ENCODE measurements at regions not wholly inside any gene's neighbourhood (a gene's known extent, or its start where the extent isn't known, plus 50 kb on each side); places are given as distances from the start of the nearest gene placed in this dataset.
A peak's percentile ranks its signal among the peaks of the same experiment; 100 is the strongest.

DNA sequence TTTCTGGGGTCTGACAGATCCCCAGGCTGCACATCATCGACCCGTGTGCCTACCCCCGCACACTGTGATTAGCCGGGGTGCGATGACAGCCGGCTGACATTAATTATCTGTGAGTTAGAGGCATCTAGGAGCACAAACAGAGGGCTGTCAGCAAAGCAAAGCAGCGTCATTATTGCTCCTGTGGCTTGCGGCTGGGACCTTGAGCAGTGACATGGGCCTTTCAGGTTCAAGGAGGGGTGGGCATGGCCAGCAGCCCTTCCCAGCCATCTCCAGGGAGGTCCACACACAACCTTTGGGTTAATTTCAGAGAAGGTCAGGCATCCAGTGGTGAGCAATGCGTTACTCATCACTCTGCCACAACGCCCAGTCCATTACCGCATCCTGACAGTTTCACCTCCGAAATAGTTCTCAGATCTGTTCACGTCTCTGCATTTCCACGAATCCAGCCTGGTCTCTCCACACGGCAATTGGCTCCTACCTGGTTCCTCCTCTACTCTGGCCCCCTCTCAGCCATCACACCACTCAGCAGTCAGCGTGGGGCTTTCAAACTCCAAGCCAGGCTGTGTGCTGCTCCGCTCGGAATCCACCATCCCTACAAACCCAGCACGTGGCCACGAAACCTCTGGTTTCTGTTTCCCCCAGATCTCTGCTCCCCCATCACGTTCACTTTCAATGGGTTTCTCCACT, 249.7 kb upstream of the C16orf82 start:
- DNase-seq (ENCODE audit: low read depth, low spot score): peak; percentile 20
- Histone ChIP-seq H3K27me3 (ENCODE audit: control insufficient read depth, insufficient read depth, low read length) (peaks cover 4% of the 10 kb centered on the region), H3K9me3 (ENCODE audit: control insufficient read depth, insufficient read depth, low read length) (no peaks in the 10 kb centered on the region), H3K27ac (ENCODE audit: low read depth, low read length) (peak overlapping the region; percentile 21), H3K4me3 (ENCODE audit: low read depth, low read length) (no peak overlapping the region)
- TF ChIP-seq, protein P1, sequence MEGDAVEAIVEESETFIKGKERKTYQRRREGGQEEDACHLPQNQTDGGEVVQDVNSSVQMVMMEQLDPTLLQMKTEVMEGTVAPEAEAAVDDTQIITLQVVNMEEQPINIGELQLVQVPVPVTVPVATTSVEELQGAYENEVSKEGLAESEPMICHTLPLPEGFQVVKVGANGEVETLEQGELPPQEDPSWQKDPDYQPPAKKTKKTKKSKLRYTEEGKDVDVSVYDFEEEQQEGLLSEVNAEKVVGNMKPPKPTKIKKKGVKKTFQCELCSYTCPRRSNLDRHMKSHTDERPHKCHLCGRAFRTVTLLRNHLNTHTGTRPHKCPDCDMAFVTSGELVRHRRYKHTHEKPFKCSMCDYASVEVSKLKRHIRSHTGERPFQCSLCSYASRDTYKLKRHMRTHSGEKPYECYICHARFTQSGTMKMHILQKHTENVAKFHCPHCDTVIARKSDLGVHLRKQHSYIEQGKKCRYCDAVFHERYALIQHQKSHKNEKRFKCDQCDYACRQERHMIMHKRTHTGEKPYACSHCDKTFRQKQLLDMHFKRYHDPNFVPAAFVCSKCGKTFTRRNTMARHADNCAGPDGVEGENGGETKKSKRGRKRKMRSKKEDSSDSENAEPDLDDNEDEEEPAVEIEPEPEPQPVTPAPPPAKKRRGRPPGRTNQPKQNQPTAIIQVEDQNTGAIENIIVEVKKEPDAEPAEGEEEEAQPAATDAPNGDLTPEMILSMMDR (IDR thresholded peaks at IDR 0.05; ENCODE audit: low read depth, low read length): no peak
- ChIA-PET CTCF (interaction anchor here (1.3 kb wide), 1 partner anchor 293 kb away, joined by 3 read pairs; no protein-coding TSS in a partner anchor), POLR2A (no interaction called here)

DNA sequence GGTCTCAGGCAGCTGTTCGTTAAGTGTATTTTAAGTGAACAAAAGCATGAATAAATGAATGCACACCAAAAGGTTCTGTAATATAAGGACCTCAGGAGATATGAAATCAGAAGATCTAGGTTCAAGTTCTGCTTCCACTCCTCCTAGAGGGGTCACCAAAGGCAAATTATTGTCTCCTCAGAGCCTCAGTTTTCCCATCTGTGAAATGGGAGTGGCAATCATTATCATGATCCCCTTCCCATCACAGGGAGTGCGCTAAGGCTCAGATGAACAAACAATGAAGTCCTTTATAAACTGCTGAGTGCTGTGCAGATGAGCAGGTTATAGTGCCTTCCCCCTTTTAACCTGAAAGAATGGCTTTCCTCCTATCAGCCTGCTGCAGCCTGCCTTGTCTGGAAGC, 248.3 kb upstream of the C16orf82 start:
- POLR2A ChIA-PET: no interaction called here
- CTCF ChIA-PET: interaction anchor here (0.6 to 1.3 kb wide), 2 partner anchors 291 to 292 kb away, joined by 3 read pairs; no protein-coding TSS in a partner anchor
- Histone ChIP-seq H3K4me3 (ENCODE audit: low read depth, low read length) (no peak overlapping the region), H3K9me3 (ENCODE audit: control insufficient read depth, insufficient read depth, low read length) (no peaks in the 10 kb centered on the region), H3K27ac (ENCODE audit: low read depth, low read length) (no peak overlapping the region), H3K27me3 (ENCODE audit: control insufficient read depth, insufficient read depth, low read length) (peaks cover 6% of the 10 kb centered on the region)
- TF ChIP-seq, protein P1 (IDR thresholded peaks at IDR 0.05; ENCODE audit: low read depth, low read length): no peak
- no peak for DNase-seq (ENCODE audit: low read depth, low spot score)

DNA sequence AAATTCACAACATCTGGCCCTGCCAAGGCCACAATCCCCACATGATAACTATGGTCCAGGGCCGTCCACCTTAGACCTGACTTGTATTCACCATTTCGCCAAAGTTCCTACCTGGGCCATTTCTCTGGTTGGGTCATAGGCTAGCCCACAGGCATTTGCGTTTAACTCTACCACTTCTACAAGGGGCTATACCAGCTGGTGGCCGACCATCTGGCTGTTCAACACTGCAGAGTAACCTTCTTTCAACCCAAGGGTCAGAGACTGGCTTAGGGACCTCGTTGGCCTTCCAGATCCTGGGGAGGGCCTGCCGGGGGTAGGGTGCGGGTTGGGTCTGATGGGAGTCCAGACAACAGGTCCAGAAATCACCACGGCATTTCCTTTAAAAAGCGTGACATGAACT, 242.3 kb upstream of the C16orf82 start:
- TF ChIP-seq, protein P1 (IDR thresholded peaks at IDR 0.05; ENCODE audit: low read depth, low read length): no peak
- Histone ChIP-seq H3K27ac (ENCODE audit: low read depth, low read length) (no peak overlapping the region), H3K9me3 (ENCODE audit: control insufficient read depth, insufficient read depth, low read length) (no peaks in the 10 kb centered on the region), H3K27me3 (ENCODE audit: control insufficient read depth, insufficient read depth, low read length) (peaks cover 8% of the 10 kb centered on the region), H3K4me3 (ENCODE audit: low read depth, low read length) (no peak overlapping the region)
- ChIA-PET CTCF (no interaction called here), POLR2A (no interaction called here)
- DNase-seq (ENCODE audit: low read depth, low spot score): no peak

DNA sequence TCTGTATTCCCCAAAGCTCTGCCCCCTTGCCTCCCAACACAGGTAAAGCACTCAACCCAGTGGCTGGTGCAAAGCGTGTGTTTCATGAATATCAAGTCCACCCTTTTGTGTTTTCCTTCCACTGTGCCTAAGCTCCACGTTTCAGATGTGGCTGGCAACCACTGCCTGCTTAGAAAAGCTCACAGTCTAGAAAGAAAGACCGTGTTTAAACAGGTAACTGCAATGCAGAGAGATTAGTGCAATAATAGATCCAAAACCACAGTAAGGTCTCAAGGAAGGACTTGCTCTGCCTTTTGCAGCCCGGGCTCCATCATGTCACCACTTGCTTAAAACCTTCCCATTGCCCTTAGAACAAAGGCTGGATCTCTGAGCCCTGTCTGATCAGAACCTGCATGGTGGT, 240.2 kb upstream of the C16orf82 start:
- H3K4me3 ChIP-seq (ENCODE audit: low read depth, low read length): no peak overlapping the region
- DNase-seq (ENCODE audit: low read depth, low spot score): no peak
- H3K9me3 ChIP-seq (ENCODE audit: control insufficient read depth, insufficient read depth, low read length): no peaks in the 10 kb centered on the region
- H3K27me3 ChIP-seq (ENCODE audit: control insufficient read depth, insufficient read depth, low read length): peaks cover 8% of the 10 kb centered on the region
- TF ChIP-seq, protein P1 (IDR thresholded peaks at IDR 0.05; ENCODE audit: low read depth, low read length): no peak
- H3K27ac ChIP-seq (ENCODE audit: low read depth, low read length): no peak overlapping the region
- ChIA-PET CTCF (no interaction called here), POLR2A (no interaction called here)

DNA sequence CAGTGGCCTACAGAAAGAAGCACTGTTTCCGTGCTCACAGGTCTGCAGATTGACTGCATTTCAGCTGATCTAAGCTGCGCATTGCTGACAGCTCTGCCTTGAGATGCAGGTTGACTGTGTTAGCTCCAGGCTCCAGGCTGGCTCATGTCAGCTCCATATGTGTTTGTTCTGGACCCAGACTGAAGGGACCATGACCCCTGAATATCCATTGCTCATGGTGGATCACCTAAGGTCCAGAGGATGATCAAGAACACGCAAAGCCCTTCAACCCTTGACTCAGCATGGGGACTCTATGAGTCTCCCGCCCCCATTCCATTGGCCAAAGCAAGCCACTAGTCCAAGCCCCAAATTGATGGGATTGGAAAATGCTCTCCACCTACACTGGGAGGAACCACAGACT, 239.3 kb upstream of the C16orf82 start:
- Histone ChIP-seq H3K9me3 (ENCODE audit: control insufficient read depth, insufficient read depth, low read length) (no peaks in the 10 kb centered on the region), H3K4me3 (ENCODE audit: low read depth, low read length) (no peak overlapping the region), H3K27me3 (ENCODE audit: control insufficient read depth, insufficient read depth, low read length) (peaks cover 8% of the 10 kb centered on the region), H3K27ac (ENCODE audit: low read depth, low read length) (no peak overlapping the region)
- ChIA-PET POLR2A (no interaction called here), CTCF (no interaction called here)
- no peak for DNase-seq (ENCODE audit: low read depth, low spot score)
- TF ChIP-seq, protein P1 (IDR thresholded peaks at IDR 0.05; ENCODE audit: low read depth, low read length): no peak
